NCI-H2171 (cell line): ENCODE measurements at regions not wholly inside any gene's neighbourhood (a gene's known extent, or its start where the extent isn't known, plus 50 kb on each side); places are given as distances from the start of the nearest gene placed in this dataset.
A peak's percentile ranks its signal among the peaks of the same experiment; 100 is the strongest.
"Not testable (repeated sequence)": the region's sequence is repeated elsewhere in the genome, so short reads cannot be mapped to it uniquely, and the experiment has no call there.

Experiments
- DNase-seq: peaks from one replicate; lab custom pipeline; 2025; lab: John Stamatoyannopoulos, UW

GRCh38 chr2:75432761-75433361, 127.9 kb downstream of the EVA1A start:
- no peak for DNase-seq

- DNase-seq, result no peak
Measured at GRCh38 chr2:75431763-75432162, 129.0 kb downstream of the EVA1A start.

GRCh38 chr2:75431276-75431675, 129.5 kb downstream of the EVA1A start:
- DNase-seq, result no peak

GRCh38 chr2:75430449-75430848, 130.3 kb downstream of the EVA1A start:
- DNase-seq, result not testable (repeated sequence)

GRCh38 chr2:75428646-75429443, 131.9 kb downstream of the EVA1A start:
- no peak for DNase-seq

- DNase-seq, result no peak
Measured at GRCh38 chr2:75428060-75428459, 132.7 kb downstream of the EVA1A start.

GRCh38 chr2:75424936-75425619, 135.7 kb downstream of the EVA1A start:
- DNase-seq, result no peak

GRCh38 chr2:75421986-75422385, 138.8 kb downstream of the EVA1A start:
- no peak for DNase-seq

GRCh38 chr2:75416420-75417342, 144.1 kb downstream of the EVA1A start:
- DNase-seq, result no peak

GRCh38 chr2:75415731-75416130, 145.0 kb downstream of the EVA1A start:
- DNase-seq, result no peak

- DNase-seq, result no peak
Measured at GRCh38 chr2:75415111-75415626, 145.6 kb downstream of the EVA1A start.

GRCh38 chr2:75411574-75411973, 149.2 kb downstream of the EVA1A start:
- DNase-seq, result no peak

- no peak for DNase-seq
Measured at GRCh38 chr2:75410702-75411101, 150.0 kb downstream of the EVA1A start.

- no peak for DNase-seq
Measured at GRCh38 chr2:75408771-75409170, 152.0 kb downstream of the EVA1A start.

GRCh38 chr2:75407038-75407530, 153.7 kb downstream of the EVA1A start:
- DNase-seq, result no peak

GRCh38 chr2:75406131-75406581, 154.6 kb downstream of the EVA1A start:
- DNase-seq, result no peak

- DNase-seq, result no peak
Measured at GRCh38 chr2:75405000-75405399, 155.7 kb downstream of the EVA1A start.

GRCh38 chr2:75403991-75404428, 156.7 kb downstream of the EVA1A start:
- peak; percentile 22 for DNase-seq

GRCh38 chr2:75396314-75396713, 164.4 kb downstream of the EVA1A start:
- DNase-seq, result no peak

GRCh38 chr2:75394764-75395163, 166.0 kb downstream of the EVA1A start:
- not testable (repeated sequence) for DNase-seq

GRCh38 chr2:75390169-75390568, 170.6 kb downstream of the EVA1A start:
- DNase-seq, result no peak
